ENCODE measurements at regions not wholly inside any gene's neighbourhood (a gene's known extent, or its start where the extent isn't known, plus 50 kb on each side); places are given as distances from the start of the nearest gene placed in this dataset.

- no peak for TF ChIP-seq REST (IDR thresholded peaks at IDR 0.05; ENCODE audit: low read depth, low read length)
- TF ChIP-seq PBX3 (IDR thresholded peaks at IDR 0.05; ENCODE audit: insufficient replicate concordance, low read depth, low read length): no peak
- TF ChIP-seq FOXM1 (IDR thresholded peaks at IDR 0.05; ENCODE audit: low read depth, low read length): no peak
- TF ChIP-seq CREB1 (IDR thresholded peaks at IDR 0.05; ENCODE audit: low read depth): no peak
- no peak for TF ChIP-seq ETV6 (conservative IDR thresholded peaks at IDR 0.05 in 1 of 2, IDR thresholded peaks at IDR 0.05 in 1 of 2; ENCODE audit: borderline replicate concordance in 1 of 2, low read depth in 1 of 2)
- TF ChIP-seq ZBTB33 (IDR thresholded peaks at IDR 0.05): no peak
Measured at GRCh38 chr6:1031720-1032119, 280.2 kb upstream of the FOXQ1 start (continued).

All from GM12878 (cell line).